OCI-LY7 (cell line): ENCODE measurements at regions not wholly inside any gene's neighbourhood (a gene's known extent, or its start where the extent isn't known, plus 50 kb on each side); places are given as distances from the start of the nearest gene placed in this dataset.

Experiments used
- BruUV-seq: library from RNA; stranded (reverse); fragments of 400-500 nt; replicated peaks from 2 replicates; lab custom pipeline; 2021; lab: Mats Ljungman, UMichigan
- CTCF ChIA-PET: fragments of 300-600 bp; sonication (Branson Sonifier 250); formaldehyde crosslinking; loops from one replicate; lab custom pipeline; 2022; ENCODE audit warnings: antibody characterized with exemption; ENCODE audit not compliant: unreplicated experiment; lab: Charles Lee
- POLR2A ChIA-PET: fragments of 300-600 bp; sonication (Branson Sonifier 250); formaldehyde crosslinking; loops from one replicate; lab custom pipeline; 2022; ENCODE audit warnings: antibody characterized with exemption; lab: Charles Lee
- DNase-seq: peaks from one replicate; pipeline ENCODE4 v3.0.0-alpha.2; 2015; ENCODE audit warnings: low spot score
- H2AFZ ChIP-seq: fragments of 200-600 bp; sonication (generic), shearing (Covaris generic); 2 replicates; pipeline ENCODE4 v1.6.1; 2014; ENCODE audit warnings: mild to moderate bottlenecking, antibody characterized with exemption, low read length, moderate library complexity
- H3K27ac ChIP-seq: fragments of 200-600 bp; sonication (generic); 2 replicates; pipeline ENCODE4 v1.5.1; 2014; ENCODE audit warnings: mixed run types, low read depth, mild to moderate bottlenecking, moderate library complexity, low read length, inconsistent platforms; ENCODE audit not compliant: poor library complexity, severe bottlenecking
- H3K36me3 ChIP-seq: fragments of 200-600 bp; sonication (generic); 2 replicates; pipeline ENCODE4 v1.6.1; 2014; ENCODE audit warnings: mild to moderate bottlenecking, antibody characterized with exemption, low read length, moderate library complexity, mixed read lengths; ENCODE audit not compliant: insufficient read depth
- H3K4me1 ChIP-seq: fragments of 200-600 bp; sonication (generic); 2 replicates; pipeline ENCODE4 v1.5.1; 2014; ENCODE audit warnings: mild to moderate bottlenecking, low read length; ENCODE audit not compliant: insufficient read depth, poor library complexity, severe bottlenecking
- H3K4me2 ChIP-seq: fragments of 200-600 bp; sonication (generic); 2 replicates; pipeline ENCODE4 v1.6.1; 2014; ENCODE audit warnings: mild to moderate bottlenecking, low read length
- H3K4me3 ChIP-seq: fragments of 200-600 bp; sonication (generic); 2 replicates; pipeline ENCODE4 v1.5.1; 2014; ENCODE audit warnings: mild to moderate bottlenecking, low read depth, low read length; ENCODE audit not compliant: poor library complexity, severe bottlenecking
- H3K79me2 ChIP-seq: fragments of 200-600 bp; sonication (generic); 2 replicates; pipeline ENCODE4 v1.6.1; 2016; ENCODE audit warnings: low read depth, mild to moderate bottlenecking, low read length, moderate library complexity, mixed read lengths; ENCODE audit not compliant: insufficient read depth
- H3K9me2 ChIP-seq: fragments of 200-600 bp; sonication (generic); 2 replicates; pipeline ENCODE4 v1.6.1; 2016; ENCODE audit warnings: mild to moderate bottlenecking, low read length, mixed read lengths; ENCODE audit not compliant: insufficient read depth
- H3K9me3 ChIP-seq: fragments of 200-600 bp; sonication (generic); 2 replicates; pipeline ENCODE4 v1.6.1; 2014; ENCODE audit warnings: mild to moderate bottlenecking, mixed run types, low read length, mixed read lengths
- H4K20me1 ChIP-seq: fragments of 200-600 bp; sonication (generic); 2 replicates; pipeline ENCODE4 v1.6.1; 2014; ENCODE audit warnings: mild to moderate bottlenecking, antibody characterized with exemption, low read length, moderate library complexity, mixed read lengths; ENCODE audit not compliant: insufficient read depth
- EZH2phosphoT487 ChIP-seq: fragments of 200-600 bp; sonication (generic); IDR thresholded peaks from 2 replicates; pipeline ENCODE4 v1.6.1; 2018; ENCODE audit warnings: low read depth, borderline replicate concordance, mild to moderate bottlenecking, mixed run types, antibody characterized with exemption, low read length, moderate library complexity, mixed read lengths
- intact Hi-C: fragments of 100-400 bp; cut with micrococcal nuclease; formaldehyde crosslinking; loops from one replicate; pipeline ENCODE4 v1.10.0; 2022; ENCODE audit not compliant: unreplicated experiment
- TF ChIP-seq, protein P1 (sequence below): fragments of 200-600 bp; sonication (generic); conservative IDR thresholded peaks from 2 replicates; pipeline ENCODE4 v1.5.1; 2014; ENCODE audit warnings: mild to moderate bottlenecking, antibody characterized with exemption, low read length, moderate library complexity, mixed read lengths

DNA sequence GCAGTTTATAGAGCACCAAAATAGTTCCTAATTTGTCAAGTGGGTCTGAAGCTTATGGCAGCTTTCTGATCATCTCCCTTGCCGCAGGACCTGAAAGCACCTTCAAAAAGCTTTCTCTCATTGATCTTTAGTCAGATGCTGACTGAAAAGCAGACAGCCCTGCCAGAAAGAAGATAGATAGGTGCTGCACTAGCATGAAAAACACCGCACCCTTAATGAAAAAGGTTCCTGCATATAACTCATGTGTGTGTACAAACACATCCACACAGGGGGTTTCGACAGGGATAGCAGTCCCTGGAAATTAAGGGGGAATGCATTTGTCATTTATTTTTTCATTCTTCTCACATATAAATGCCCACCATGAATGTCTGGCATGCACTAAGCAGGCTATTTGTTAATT is 361.7 kb upstream of the SNX7 start:
- DNase-seq: no peak
- Histone ChIP-seq H3K9me2 (no peaks in the 10 kb centered on the region), H3K27ac (no peak overlapping the region), H3K4me1 (no peaks in the 10 kb centered on the region), H3K36me3 (no peaks in the 10 kb centered on the region), H3K4me2 (no peak overlapping the region), H4K20me1 (no peaks in the 10 kb centered on the region), H3K4me3 (no peak overlapping the region), H2AFZ (no peak overlapping the region), H3K9me3 (no peaks in the 10 kb centered on the region), H3K79me2 (no peaks in the 10 kb centered on the region)
- TF ChIP-seq, protein P1, sequence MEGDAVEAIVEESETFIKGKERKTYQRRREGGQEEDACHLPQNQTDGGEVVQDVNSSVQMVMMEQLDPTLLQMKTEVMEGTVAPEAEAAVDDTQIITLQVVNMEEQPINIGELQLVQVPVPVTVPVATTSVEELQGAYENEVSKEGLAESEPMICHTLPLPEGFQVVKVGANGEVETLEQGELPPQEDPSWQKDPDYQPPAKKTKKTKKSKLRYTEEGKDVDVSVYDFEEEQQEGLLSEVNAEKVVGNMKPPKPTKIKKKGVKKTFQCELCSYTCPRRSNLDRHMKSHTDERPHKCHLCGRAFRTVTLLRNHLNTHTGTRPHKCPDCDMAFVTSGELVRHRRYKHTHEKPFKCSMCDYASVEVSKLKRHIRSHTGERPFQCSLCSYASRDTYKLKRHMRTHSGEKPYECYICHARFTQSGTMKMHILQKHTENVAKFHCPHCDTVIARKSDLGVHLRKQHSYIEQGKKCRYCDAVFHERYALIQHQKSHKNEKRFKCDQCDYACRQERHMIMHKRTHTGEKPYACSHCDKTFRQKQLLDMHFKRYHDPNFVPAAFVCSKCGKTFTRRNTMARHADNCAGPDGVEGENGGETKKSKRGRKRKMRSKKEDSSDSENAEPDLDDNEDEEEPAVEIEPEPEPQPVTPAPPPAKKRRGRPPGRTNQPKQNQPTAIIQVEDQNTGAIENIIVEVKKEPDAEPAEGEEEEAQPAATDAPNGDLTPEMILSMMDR: no peak
- no peak for TF ChIP-seq EZH2phosphoT487
- intact Hi-C loops: no loop called here
- CTCF ChIA-PET: no interaction called here
- BruUV-seq: no TSS peak
- POLR2A ChIA-PET: no interaction called here

DNA sequence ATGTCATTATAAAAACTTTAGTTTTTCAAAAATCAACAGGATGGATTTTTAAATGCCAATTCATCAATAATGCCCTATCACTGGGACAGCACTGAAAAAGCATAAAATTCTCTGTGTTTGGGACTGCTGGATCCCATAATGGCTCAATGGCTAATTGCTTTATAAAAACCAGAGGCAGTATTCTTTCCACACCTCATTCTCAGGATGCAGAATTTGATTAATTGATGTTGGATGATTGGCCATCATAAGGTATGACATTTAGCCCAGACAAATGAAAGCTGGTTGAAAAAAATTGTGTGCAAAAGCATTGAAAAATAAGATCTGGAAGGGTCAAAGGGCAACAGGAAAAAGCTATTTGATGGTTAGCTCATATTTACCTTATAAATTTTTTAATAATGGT is 362.2 kb upstream of the SNX7 start:
- intact Hi-C loops: no loop called here
- no peak overlapping the region for H3K4me3 ChIP-seq
- no peaks in the 10 kb centered on the region for H3K79me2 ChIP-seq
- ChIA-PET CTCF (no interaction called here), POLR2A (no interaction called here)
- H3K9me2 ChIP-seq: no peaks in the 10 kb centered on the region
- TF ChIP-seq, protein P1: no peak
- H3K4me1 ChIP-seq: no peaks in the 10 kb centered on the region
- H3K27ac ChIP-seq: no peak overlapping the region
- H2AFZ ChIP-seq: no peak overlapping the region
- no peaks in the 10 kb centered on the region for H3K9me3 ChIP-seq
- H3K36me3 ChIP-seq: no peaks in the 10 kb centered on the region
- no peak overlapping the region for H3K4me2 ChIP-seq
- BruUV-seq: no TSS peak
- no peak for DNase-seq
- no peaks in the 10 kb centered on the region for H4K20me1 ChIP-seq

DNA sequence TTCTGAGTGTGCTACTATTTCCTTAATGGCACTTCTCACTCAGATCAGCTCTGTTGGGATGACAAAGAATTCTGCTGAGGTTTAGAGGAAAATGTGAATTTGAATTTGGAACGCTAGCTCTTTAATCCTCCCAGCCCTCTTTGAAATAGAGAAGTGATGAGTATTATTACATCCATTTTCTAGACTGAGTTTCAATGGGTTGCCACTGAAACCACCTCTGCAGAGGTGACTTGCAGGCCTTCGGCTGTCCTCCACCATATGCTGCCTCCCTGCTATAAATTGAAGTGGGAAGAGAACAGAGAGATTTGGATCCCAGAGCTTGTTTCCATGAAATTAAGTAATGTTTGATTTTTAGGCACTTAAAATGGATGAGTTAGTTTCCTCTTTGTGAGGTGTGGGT is 363.2 kb upstream of the SNX7 start:
- no peak for TF ChIP-seq EZH2phosphoT487
- TF ChIP-seq, protein P1: no peak
- H3K9me3 ChIP-seq: no peaks in the 10 kb centered on the region
- H3K4me3 ChIP-seq: no peak overlapping the region
- no peaks in the 10 kb centered on the region for H4K20me1 ChIP-seq
- no peak overlapping the region for H3K27ac ChIP-seq
- BruUV-seq: no TSS peak
- DNase-seq: no peak
- H2AFZ ChIP-seq: no peak overlapping the region
- H3K9me2 ChIP-seq: no peaks in the 10 kb centered on the region
- H3K4me1 ChIP-seq: no peaks in the 10 kb centered on the region
- intact Hi-C loops: no loop called here
- ChIA-PET POLR2A (no interaction called here), CTCF (no interaction called here)
- no peaks in the 10 kb centered on the region for H3K36me3 ChIP-seq
- H3K4me2 ChIP-seq: no peak overlapping the region
- no peaks in the 10 kb centered on the region for H3K79me2 ChIP-seq
